GM23338 (cell line): ENCODE measurements at regions not wholly inside any gene's neighbourhood (a gene's known extent, or its start where the extent isn't known, plus 50 kb on each side); places are given as distances from the start of the nearest gene placed in this dataset.

Experiments
- ATAC-seq: fragments of 200-7000 bp; cut with Tn5 transposase; 3 replicates; pipeline ENCODE4 v1.9.1; 2020
- DNase-seq: peaks from one replicate; pipeline ENCODE4 v3.0.0-alpha.2; 2015; ENCODE audit warnings: low spot score
- H2AFZ ChIP-seq: fragments of 200-600 bp; sonication (generic); 2 replicates; pipeline ENCODE4 v1.8.0; 2016; ENCODE audit warnings: antibody characterized with exemption, mild to moderate bottlenecking, moderate library complexity
- H3F3A ChIP-seq: fragments of 200-600 bp; sonication (generic); replicated peaks from 2 replicates; pipeline ENCODE4 v1.8.0; 2017; ENCODE audit warnings: antibody characterized with exemption, mixed run types, low read depth
- H3K27ac ChIP-seq: fragments of 200-600 bp; sonication (generic); 2 replicates; pipeline ENCODE4 v1.6.1; 2016; ENCODE audit warnings: low read depth
- H3K27me3 ChIP-seq: fragments of 200-600 bp; sonication (generic); 2 replicates; pipeline ENCODE4 v1.8.0; 2016; ENCODE audit warnings: mild to moderate bottlenecking, mixed run types, moderate library complexity; ENCODE audit not compliant: insufficient read depth
- H3K36me3 ChIP-seq: fragments of 200-600 bp; sonication (generic); 2 replicates; pipeline ENCODE4 v1.8.0; 2016; ENCODE audit warnings: mild to moderate bottlenecking; ENCODE audit not compliant: insufficient read depth
- H3K4me1 ChIP-seq: fragments of 200-600 bp; sonication (generic); 2 replicates; pipeline ENCODE4 v1.8.0; 2016; ENCODE audit warnings: mild to moderate bottlenecking, moderate library complexity; ENCODE audit not compliant: insufficient read depth
- H3K4me2 ChIP-seq: fragments of 200-600 bp; sonication (generic); 2 replicates; pipeline ENCODE4 v1.7.1; 2017; ENCODE audit warnings: mixed run types
- H3K4me3 ChIP-seq: fragments of 200-600 bp; sonication (generic); 2 replicates; pipeline ENCODE4 v1.6.1; 2016; ENCODE audit warnings: mixed run types
- H3K79me2 ChIP-seq: fragments of 200-600 bp; sonication (generic); replicated peaks from 2 replicates; pipeline ENCODE4 v1.8.0; 2017; ENCODE audit warnings: mild to moderate bottlenecking; ENCODE audit not compliant: insufficient read depth
- H3K9me2 ChIP-seq: fragments of 200-600 bp; sonication (generic); 2 replicates; pipeline ENCODE4 v1.8.0; 2017; ENCODE audit not compliant: insufficient read depth
- H4K20me1 ChIP-seq: fragments of 200-600 bp; sonication (generic); replicated peaks from 2 replicates; pipeline ENCODE4 v1.8.0; 2017; ENCODE audit warnings: mild to moderate bottlenecking; ENCODE audit not compliant: insufficient read depth
- H3K27ac Mint-ChIP-seq: 2 replicates; pipeline ENCODE4 v1.8.0; 2020; ENCODE audit warnings: inconsistent platforms, mild to moderate bottlenecking, moderate library complexity, mixed read lengths
- H3K27me3 Mint-ChIP-seq: 3 replicates; pipeline ENCODE4 v1.8.0; 2022; ENCODE audit warnings: low read depth, mild to moderate bottlenecking, moderate library complexity, mixed read lengths, inconsistent platforms; ENCODE audit not compliant: insufficient read depth, poor library complexity
- H3K36me3 Mint-ChIP-seq: 3 replicates; pipeline ENCODE4 v1.8.0; 2021; ENCODE audit warnings: low read depth, mild to moderate bottlenecking, inconsistent platforms, moderate library complexity, mixed read lengths
- H3K4me1 Mint-ChIP-seq: 3 replicates; pipeline ENCODE4 v1.8.0; 2020; ENCODE audit warnings: mild to moderate bottlenecking, inconsistent platforms, mixed read lengths
- H3K4me3 Mint-ChIP-seq: 3 replicates; pipeline ENCODE4 v1.8.0; 2021; ENCODE audit warnings: moderate library complexity, mild to moderate bottlenecking, inconsistent platforms, mixed read lengths
- H3K9me3 Mint-ChIP-seq: 3 replicates; pipeline ENCODE4 v1.8.0; 2020; ENCODE audit warnings: moderate library complexity, mild to moderate bottlenecking, inconsistent platforms, mixed read lengths
- CREB1 ChIP-seq: fragments of 250-450 bp; sonication (Bioruptor Pico); IDR thresholded peaks from 2 replicates; pipeline ENCODE4 v1.5.0; 2020; ENCODE audit warnings: low read depth, mild to moderate bottlenecking, moderate library complexity
- EZH2phosphoT487 ChIP-seq: fragments of 200-600 bp; sonication (generic); IDR thresholded peaks from one replicate; pipeline ENCODE4 v1.8.1; 2018; ENCODE audit warnings: antibody characterized with exemption; ENCODE audit not compliant: unreplicated experiment
- NANOG ChIP-seq: IDR thresholded peaks from 2 replicates; pipeline ENCODE4 v1.6.1; 2016; ENCODE audit warnings: antibody characterized with exemption, borderline replicate concordance
- POLR2AphosphoS5 ChIP-seq: IDR thresholded peaks from 2 replicates; pipeline ENCODE4 v1.6.1; 2016; ENCODE audit warnings: antibody characterized with exemption, low read depth
- STAT1 ChIP-seq: IDR thresholded peaks from one replicate; pipeline ENCODE4 v1.6.1; 2016; ENCODE audit warnings: antibody characterized with exemption; ENCODE audit not compliant: unreplicated experiment
- ZNF114 ChIP-seq: fragments of 250-450 bp; sonication (Bioruptor Pico); IDR thresholded peaks from 2 replicates; pipeline ENCODE4 v1.5.0; 2020; ENCODE audit warnings: mild to moderate bottlenecking, moderate library complexity
- ZNF462 ChIP-seq: fragments of 250-450 bp; sonication (Bioruptor Pico); IDR thresholded peaks from 2 replicates; pipeline ENCODE4 v1.5.0; 2020; ENCODE audit warnings: mild to moderate bottlenecking, moderate library complexity
- TF ChIP-seq, protein P1 (sequence below): IDR thresholded peaks from one replicate; pipeline ENCODE4 v1.6.1; 2018; ENCODE audit warnings: antibody characterized with exemption; ENCODE audit not compliant: unreplicated experiment
- TF ChIP-seq, protein P2 (sequence below), 2 experiments: fragments of 200-600 bp in 1 of 2; sonication (generic) in 1 of 2; conservative IDR thresholded peaks; 2 replicates each; pipeline versions ENCODE4 v1.5.1 to v1.6.1; 2016 to 2017; ENCODE audit warnings: antibody characterized with exemption in 2 of 2, low read depth in 2 of 2, mild to moderate bottlenecking in 2 of 2, moderate library complexity in 1 of 2

GRCh38 chr16:48704710-48705109 lies 94.7 kb upstream of the N4BP1 start (continued):
- TF ChIP-seq ZNF462 (CRISPR knock-in tag), result no peak
- TF ChIP-seq NANOG, result no peak

DNA sequence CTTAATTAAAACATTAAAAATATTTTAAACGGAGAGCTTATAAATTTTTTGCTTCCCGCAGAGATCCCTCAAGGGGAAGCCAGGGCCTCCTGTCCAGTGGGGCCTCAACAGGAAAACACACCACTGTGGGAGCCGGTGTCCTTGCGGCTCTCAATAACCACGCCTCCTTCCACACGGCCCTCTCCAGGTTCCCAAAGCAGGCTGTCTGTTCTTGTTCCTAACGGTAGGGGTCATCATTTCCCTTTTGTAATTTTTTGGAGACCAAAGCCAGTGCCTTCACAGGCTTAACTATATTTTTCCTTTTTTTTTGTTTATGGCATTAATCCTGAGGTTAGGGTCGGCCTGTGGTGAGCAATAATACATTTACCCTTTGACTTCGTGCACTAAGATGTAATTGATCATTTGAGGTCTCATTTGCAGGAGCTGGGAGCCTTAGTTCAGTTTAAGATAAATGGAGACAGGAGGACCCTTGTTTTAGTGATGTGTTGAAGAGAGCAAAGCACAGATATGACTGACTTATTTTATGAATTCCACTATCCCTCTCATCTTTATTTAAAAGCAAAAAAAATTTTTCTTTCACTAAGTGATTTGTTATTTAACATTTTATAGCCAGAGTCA lies 77.5 kb upstream of the N4BP1 start:
- Histone ChIP-seq H3K4me1 (no peaks in the 10 kb centered on the region), H4K20me1 (no peaks in the 10 kb centered on the region), H3K9me2 (no peaks in the 10 kb centered on the region), H2AFZ (no peak overlapping the region), H3K4me3 (no peak overlapping the region), H3F3A (no peaks in the 10 kb centered on the region), H3K79me2 (no peaks in the 10 kb centered on the region), H3K4me2 (no peak overlapping the region), H3K36me3 (no peaks in the 10 kb centered on the region), H3K27ac (no peak overlapping the region), H3K27me3 (no peaks in the 10 kb centered on the region)
- H3K9me3 Mint-ChIP-seq, result no peaks in the 10 kb centered on the region
- no peaks in the 10 kb centered on the region for H3K36me3 Mint-ChIP-seq
- TF ChIP-seq POLR2AphosphoS5, result no peak
- TF ChIP-seq, protein P1, sequence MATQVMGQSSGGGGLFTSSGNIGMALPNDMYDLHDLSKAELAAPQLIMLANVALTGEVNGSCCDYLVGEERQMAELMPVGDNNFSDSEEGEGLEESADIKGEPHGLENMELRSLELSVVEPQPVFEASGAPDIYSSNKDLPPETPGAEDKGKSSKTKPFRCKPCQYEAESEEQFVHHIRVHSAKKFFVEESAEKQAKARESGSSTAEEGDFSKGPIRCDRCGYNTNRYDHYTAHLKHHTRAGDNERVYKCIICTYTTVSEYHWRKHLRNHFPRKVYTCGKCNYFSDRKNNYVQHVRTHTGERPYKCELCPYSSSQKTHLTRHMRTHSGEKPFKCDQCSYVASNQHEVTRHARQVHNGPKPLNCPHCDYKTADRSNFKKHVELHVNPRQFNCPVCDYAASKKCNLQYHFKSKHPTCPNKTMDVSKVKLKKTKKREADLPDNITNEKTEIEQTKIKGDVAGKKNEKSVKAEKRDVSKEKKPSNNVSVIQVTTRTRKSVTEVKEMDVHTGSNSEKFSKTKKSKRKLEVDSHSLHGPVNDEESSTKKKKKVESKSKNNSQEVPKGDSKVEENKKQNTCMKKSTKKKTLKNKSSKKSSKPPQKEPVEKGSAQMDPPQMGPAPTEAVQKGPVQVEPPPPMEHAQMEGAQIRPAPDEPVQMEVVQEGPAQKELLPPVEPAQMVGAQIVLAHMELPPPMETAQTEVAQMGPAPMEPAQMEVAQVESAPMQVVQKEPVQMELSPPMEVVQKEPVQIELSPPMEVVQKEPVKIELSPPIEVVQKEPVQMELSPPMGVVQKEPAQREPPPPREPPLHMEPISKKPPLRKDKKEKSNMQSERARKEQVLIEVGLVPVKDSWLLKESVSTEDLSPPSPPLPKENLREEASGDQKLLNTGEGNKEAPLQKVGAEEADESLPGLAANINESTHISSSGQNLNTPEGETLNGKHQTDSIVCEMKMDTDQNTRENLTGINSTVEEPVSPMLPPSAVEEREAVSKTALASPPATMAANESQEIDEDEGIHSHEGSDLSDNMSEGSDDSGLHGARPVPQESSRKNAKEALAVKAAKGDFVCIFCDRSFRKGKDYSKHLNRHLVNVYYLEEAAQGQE, result no peak
- no peak for TF ChIP-seq STAT1
- TF ChIP-seq ZNF114 (CRISPR knock-in tag), result no peak
- no peak for TF ChIP-seq CREB1 (CRISPR knock-in tag)
- TF ChIP-seq NANOG, result no peak
- no peak for TF ChIP-seq EZH2phosphoT487
- TF ChIP-seq, protein P2, sequence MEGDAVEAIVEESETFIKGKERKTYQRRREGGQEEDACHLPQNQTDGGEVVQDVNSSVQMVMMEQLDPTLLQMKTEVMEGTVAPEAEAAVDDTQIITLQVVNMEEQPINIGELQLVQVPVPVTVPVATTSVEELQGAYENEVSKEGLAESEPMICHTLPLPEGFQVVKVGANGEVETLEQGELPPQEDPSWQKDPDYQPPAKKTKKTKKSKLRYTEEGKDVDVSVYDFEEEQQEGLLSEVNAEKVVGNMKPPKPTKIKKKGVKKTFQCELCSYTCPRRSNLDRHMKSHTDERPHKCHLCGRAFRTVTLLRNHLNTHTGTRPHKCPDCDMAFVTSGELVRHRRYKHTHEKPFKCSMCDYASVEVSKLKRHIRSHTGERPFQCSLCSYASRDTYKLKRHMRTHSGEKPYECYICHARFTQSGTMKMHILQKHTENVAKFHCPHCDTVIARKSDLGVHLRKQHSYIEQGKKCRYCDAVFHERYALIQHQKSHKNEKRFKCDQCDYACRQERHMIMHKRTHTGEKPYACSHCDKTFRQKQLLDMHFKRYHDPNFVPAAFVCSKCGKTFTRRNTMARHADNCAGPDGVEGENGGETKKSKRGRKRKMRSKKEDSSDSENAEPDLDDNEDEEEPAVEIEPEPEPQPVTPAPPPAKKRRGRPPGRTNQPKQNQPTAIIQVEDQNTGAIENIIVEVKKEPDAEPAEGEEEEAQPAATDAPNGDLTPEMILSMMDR (conservative IDR thresholded peaks at IDR 0.05; ENCODE audit: low read depth in 2 of 2), result peak; percentile 81 to 84
- H3K27ac Mint-ChIP-seq, result no peak overlapping the region
- H3K4me3 Mint-ChIP-seq, result no peak overlapping the region
- DNase-seq (peak; percentile 88), ATAC-seq (peak; percentile 96)
- peaks cover 2% of the 10 kb centered on the region for H3K27me3 Mint-ChIP-seq
- H3K4me1 Mint-ChIP-seq, result no peaks in the 10 kb centered on the region
